ENCODE measurements at regions not wholly inside any gene's neighbourhood (a gene's known extent, or its start where the extent isn't known, plus 50 kb on each side); places are given as distances from the start of the nearest gene placed in this dataset.
A peak's percentile ranks its signal among the peaks of the same experiment; 100 is the strongest.
"Not testable (repeated sequence)": the region's sequence is repeated elsewhere in the genome, so short reads cannot be mapped to it uniquely, and the experiment has no call there.

DNA sequence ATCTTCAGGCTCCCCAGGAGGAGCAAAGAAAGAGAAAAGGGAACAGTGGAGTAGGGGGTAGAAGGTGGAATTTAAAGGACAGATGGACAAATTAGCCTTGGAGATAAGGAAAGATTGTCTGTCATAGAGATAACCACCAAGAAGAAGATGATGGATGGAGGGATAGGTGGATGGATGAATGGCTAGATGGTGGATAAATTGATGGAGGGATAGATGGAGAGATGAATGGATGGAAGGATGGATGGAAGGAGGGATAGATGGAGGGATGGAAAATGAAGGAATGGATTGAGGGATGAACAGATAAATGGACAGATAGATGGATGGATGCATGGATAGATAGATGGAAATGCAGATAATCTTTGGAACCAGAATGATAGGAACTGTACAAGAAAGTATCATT lies 102.8 kb downstream of the TNFAIP3 start:
- DNase-seq (ENCODE audit: low read depth in 2 of 2): no peak

DNA sequence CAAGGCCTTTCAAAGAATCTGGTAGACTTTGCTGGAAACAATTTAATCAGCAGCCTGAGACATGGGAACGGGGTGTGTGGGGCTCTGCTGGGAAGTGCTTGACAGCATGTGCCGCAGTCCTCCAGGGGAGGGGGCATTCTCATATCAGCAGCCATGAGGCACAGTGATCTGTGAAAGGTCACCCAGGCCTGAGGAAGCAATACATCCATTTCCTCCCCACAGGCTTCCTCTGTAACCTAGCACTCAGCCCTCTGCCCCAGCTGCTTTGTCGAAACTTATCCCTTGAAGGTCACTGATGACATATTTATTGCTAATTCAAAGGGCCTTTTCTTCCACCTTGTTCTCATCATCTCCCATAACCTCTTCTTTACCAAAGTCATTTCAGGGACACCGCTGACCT lies 103.3 kb downstream of the TNFAIP3 start:
- no peak for DNase-seq (ENCODE audit: low read depth in 2 of 2)

DNA sequence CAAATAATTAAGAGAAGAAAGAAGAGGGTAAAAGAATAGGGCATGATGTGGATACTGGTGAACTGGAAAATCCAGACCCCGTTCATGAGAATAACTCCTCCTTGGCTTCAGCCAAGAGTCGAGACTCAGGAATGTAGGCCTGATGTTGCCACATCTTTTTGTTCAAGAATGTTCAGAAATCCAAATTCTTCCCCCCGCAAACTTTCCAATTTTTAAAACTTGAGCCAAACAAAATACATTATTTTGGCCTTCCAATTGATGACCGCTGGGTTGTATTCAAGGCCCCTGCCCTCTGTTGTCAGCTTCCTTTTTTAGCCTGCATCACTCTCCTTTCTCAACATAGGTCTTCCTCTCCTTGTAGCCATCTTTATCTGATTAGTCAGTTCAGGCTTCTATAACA lies 106.1 kb downstream of the TNFAIP3 start:
- no peak for DNase-seq (ENCODE audit: low read depth in 2 of 2)

DNA sequence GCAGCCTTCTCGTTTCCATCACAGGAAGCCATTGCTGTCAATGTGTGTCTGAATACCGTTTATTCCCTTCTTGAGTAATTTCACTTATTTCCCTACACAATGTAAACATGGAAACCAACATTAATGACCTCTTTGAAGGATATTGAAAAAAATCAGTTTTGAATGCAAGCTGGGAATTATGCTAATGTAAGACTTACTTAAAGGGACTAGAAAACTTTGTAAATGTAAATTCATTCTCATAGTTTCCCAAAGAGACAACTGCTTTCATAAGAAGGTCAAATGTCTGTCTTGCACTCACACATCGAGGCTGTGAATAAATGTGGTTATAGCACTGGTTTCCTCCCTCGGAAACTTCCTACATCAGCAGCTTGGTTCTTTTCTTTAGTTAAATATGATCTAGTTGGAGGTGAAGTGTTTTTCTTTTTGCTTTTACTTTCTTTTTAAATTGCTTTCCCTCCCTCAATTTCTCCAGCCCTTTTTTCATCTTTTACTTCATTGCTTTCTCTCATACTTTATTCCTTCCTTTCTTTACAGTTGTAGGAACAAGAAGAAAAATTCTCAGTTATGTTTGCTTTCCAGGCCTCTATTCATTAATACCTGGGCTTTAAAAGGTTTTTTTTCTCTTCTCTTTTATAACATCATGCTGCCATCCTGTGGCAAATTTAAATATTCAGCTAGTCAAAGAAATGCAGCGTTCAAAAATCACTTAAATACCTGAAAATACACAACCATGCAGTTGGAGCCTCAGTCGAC lies 108.3 kb downstream of the TNFAIP3 start:
- peak in 1 of 2 donors; percentile 33 for DNase-seq (ENCODE audit: low read depth in 2 of 2)

DNA sequence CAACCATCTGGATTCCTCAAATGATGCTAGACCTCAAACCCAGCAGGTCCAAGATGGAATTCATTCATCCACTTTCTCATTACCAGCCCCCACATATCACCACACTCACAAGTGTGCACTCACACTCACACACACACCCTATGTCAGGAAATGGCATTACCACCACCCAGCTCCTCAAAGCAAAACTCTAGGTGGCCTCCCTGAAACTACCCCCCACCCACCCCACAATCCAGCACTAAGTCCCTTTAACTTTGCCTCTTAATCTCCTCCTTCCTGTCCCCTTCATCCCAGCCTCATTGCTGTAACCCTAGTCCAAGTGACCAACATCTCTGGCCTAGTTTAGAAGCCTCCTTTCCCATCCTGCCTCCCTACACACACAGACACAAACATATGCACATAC lies 109.4 kb downstream of the TNFAIP3 start:
- no peak for DNase-seq (ENCODE audit: low read depth in 2 of 2)

DNA sequence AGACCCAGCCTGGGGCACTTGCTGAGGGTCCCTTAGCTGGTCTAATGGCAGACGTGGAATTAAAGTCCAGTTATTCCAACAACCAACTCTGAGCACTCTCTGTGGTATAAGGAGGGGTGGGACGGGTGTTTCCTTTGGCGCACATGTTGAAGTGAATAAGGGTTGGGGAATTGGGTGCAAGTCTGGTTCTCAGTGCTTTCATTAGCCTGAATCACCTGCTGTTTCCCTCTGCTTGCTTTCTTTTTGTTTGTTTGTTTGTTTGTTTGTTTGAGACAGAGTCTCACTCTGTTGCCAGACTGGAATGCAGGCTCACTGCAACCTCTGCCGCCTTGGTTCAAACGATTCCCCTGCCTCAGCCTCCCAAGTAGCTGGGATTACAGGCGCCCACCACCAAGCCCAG lies 110.1 kb downstream of the TNFAIP3 start:
- DNase-seq (ENCODE audit: low read depth in 2 of 2): no peak

DNA sequence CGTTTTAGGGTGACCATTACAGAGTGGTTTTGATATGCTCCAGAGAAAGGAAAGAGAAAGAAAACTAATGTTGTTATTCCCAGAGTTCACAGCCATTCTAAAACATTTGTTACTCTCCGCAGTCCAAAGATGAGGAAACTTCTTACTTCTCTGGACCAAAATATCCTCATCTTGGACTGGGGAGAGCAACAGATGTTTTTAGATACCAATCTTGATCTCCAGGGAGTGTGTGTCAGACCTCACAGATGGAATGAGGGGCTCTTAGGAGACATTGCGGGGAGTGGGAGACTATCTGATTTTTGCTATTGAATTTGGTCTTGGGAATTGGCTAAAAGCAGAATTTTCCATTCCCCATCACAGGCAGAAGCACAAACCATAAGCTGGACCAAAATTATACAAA lies 110.8 kb downstream of the TNFAIP3 start:
- DNase-seq (ENCODE audit: low read depth in 2 of 2): no peak

DNA sequence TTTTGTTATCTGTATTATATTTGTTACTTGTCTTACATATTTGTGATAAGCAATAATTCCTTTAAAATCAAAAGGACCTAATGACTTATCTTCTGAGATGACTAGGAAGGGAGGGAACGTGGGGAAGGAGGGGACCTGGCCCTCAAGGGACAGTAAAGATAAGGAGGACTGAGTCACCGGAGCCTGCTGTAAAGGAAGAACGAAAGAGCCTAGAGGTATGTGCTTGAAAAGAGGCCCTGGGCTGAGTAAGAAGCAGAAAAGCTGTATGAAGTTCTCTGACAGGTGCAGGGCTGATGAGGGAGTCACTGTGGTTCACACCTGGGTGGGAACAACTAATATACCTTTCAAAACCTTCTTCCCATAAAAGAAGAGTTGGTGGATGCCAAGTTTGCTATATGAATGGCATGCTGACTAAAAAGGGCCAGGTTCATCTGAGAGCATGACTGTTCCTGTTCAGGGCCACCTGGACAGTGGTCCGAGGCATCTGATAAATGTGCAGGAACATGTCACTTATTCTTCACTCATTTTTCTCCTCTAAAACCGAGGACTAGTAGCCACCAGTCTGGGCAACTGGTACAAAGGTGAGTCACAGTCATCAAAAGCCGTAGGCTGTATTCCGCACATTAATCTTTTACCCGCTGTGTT lies 111.3 kb downstream of the TNFAIP3 start:
- DNase-seq (ENCODE audit: low read depth in 2 of 2): no peak

DNA sequence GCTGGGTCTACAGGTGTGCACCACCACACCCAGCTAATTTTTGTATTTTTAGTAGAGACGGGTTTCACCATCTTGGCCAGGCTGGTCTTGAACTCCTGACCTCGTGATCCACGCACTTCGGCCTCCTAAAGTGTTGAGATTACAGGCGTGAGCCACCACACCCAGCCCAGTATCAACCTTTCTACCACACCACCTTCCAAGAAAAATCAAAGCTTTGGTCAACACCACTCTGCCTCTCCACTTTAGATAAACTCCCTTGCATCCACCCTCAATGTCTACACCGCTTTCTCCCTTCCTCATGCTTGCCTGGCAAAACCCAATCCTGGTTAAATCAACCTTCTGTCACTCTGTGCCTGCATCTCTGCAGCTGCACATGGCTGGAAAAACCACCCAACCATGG lies 112.2 kb downstream of the TNFAIP3 start:
- DNase-seq (ENCODE audit: low read depth in 2 of 2): not testable (repeated sequence)

DNA sequence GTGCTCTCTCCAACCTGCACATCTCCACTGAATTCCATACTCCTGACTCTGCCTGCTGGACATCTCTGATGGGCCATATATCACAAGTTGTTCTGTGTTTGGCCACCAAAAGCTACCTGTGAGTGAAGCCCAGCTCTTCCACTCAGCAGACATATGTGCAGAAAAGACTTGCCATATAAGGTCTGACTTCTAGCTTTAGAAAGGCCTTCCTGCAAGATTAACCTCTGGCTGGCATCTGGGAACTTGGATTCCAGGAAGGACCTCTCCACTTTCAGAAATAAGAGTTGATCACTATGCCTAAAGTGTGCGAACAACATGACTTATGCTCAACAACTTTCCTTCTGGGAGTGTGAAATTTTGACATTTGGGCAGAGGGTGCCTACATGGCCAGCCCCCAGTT lies 113.7 kb downstream of the TNFAIP3 start:
- no peak for DNase-seq (ENCODE audit: low read depth in 2 of 2)

DNA sequence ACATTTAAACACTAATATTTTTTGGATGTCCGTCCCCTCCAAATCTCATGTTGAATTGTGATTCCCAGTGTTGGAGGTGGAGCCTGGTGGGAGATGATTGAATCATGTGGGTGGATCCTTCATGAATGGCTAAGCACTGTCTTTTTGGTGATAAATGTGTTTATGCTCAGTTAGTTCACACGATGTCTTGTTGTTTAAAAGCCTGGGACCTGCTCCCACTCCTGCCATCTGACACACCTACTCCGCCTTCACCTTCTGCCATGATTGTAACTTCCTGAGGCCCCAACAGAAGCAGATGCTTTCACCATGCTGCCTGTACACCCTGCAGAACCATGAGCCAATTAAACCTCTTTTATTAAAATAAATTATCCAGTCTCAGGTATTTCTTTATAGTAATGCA lies 114.7 kb downstream of the TNFAIP3 start:
- no peak for DNase-seq (ENCODE audit: low read depth in 2 of 2)

DNA sequence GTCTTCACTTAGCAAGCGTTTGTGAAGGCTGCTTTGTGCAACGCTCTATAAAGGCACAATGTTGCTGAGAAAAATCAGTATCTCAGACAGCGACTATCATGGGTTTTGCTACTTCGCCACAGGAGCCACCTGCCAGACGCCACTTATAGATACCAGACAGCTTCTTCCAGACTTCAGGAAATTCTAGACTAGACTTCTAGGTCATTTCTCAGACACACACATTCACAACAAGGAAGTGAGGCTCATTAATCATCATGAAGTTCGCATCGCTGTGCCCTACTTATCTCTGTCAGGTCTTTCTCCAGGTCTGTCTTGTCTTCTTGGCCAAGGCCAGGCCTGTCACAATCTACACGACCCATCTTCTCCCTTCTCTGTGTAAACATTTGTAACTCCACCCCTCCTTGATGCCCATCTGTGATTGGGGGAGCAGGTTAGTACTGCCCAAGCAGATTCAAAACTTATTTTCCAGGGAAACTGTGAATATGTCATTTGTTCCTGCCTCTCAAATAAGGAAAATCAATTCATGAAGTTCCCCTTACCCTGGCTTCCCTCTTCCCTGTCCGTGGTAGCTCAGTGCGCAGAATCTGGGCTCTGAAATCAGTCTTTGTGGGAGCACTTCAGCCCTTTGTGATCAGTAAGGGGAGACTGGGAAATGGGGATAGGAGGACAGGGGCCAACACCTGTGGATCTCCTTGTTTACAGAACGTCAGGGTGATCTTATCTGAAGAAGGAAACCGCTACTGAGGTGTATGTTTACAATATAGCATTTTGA lies 115.5 kb downstream of the TNFAIP3 start:
- no peak for DNase-seq (ENCODE audit: low read depth in 2 of 2)

DNA sequence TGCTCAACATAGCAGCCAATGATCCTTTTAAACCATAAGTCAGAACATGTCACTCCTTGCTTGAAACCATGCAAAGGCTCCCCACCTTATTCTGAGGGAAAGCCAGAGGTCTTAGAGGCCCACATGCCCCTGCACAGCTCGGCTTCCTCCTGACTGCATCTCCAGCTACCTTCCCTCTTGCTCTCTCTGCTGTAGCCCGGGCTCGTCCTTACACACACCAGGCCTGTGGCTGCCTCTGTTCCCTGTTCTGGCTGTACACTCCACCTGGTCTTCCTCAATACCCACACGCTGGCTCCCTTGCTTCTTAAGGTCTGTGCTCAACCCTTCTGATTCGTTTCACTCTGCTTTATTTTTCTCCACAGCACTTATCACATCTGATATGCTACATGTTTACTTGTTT lies 116.2 kb downstream of the TNFAIP3 start:
- DNase-seq (ENCODE audit: low read depth in 2 of 2): no peak

DNA sequence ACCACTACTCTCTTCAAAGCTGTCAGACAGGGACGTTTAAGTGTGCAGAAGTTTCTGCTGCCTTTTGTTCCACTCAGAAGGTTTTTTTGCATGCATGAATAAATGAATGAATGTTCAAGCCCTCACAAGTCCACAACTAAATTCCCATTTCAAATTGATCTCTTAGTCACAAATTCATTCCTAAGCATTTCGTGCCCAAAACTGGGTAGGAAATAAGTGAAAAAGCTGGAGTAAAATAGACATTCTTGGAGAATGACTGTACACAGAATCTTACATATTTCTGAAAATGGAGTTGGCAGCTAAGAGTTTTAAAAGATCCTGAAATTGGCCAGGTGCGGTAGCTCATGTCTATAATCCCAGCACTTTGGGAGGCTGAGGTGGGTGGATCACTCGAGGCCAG lies 117.6 kb downstream of the PERP start:
- no peak for DNase-seq (ENCODE audit: low read depth in 2 of 2)

DNA sequence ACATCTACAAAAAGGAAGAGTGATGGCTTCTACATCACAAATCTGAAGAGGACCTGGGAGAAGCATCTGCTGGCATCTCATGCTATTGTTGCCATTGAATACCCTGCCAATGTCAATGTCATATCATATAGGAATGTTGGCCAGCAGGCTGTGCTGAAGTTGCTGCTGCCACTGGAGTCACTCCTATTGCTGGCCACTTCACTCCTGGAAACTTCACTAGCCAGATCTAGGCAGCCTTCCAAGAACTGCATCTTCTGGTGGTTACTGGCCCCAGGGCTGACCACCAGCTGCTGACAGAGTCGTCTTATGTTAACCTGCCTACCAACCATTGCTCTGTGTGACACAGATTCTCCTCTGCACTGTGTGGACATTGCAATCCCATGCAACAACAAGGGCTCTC lies 111.8 kb downstream of the PERP start:
- no peak for DNase-seq (ENCODE audit: low read depth in 2 of 2)

DNA sequence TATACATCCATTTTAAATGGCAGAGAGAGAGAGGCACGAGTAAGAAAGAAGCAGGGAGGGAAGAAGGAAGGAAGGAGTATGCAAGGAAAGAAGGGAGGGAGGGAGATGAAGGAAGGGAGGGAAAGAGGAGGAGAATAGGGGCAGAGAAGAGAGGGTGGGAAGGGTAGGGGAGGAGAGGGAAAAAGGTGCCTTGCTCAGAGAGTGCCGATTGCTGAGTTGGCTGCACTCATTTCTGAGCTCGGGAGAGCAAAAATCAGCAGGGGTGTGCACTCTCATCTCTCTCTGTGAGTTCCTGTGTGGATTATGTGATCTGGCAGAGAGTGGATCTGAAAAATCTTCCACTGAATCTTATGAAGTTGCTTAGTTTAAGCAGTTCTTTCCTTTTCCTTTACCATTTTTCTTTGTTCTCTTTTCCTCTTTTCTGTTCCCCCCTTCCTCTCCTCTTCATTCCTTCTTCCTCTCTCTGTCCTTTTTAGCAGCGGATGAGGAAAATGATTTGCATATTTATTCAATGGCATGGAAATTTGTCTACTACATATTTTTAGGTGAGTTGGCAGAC lies 108.7 kb downstream of the PERP start:
- no peak for DNase-seq (ENCODE audit: low read depth in 2 of 2)

DNA sequence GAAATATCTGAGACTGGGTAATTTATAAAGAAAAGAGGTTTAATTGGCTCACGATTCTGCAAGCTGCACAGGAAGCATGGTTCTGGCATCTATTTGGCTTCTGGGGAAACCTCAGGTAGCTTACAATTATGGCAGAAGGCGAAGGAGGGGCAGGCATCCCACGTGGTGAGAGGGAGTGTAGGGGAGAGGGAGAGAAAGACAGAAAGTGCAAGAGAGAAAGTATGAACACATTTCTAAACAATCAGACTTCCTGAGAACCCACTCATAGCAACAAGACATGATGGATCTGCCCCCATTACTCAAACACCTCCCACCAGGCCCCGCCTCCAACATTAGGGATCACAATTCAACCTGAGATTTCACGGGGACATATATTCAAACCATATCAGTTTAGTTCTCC lies 107.4 kb downstream of the PERP start:
- no peak for DNase-seq (ENCODE audit: low read depth in 2 of 2)

DNA sequence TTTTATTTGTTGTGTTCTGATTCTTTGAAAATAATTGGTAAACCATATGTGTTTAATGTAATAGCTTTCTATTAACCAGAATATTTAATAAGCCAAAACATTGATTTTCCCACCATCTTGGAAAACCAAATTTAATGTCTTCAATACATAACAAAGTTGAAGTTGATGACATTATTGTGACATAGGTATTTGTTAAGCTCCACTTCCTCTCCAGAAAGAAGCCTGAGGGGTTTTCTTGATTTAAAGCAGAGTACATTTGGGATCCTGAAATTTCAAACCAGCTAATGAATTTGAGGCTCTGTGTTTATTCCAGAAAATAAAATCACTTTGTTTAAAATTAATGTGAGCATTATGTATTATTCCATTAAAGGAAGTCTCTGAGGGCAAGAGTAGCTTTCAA lies 106.3 kb downstream of the PERP start:
- no peak for DNase-seq (ENCODE audit: low read depth in 2 of 2)

DNA sequence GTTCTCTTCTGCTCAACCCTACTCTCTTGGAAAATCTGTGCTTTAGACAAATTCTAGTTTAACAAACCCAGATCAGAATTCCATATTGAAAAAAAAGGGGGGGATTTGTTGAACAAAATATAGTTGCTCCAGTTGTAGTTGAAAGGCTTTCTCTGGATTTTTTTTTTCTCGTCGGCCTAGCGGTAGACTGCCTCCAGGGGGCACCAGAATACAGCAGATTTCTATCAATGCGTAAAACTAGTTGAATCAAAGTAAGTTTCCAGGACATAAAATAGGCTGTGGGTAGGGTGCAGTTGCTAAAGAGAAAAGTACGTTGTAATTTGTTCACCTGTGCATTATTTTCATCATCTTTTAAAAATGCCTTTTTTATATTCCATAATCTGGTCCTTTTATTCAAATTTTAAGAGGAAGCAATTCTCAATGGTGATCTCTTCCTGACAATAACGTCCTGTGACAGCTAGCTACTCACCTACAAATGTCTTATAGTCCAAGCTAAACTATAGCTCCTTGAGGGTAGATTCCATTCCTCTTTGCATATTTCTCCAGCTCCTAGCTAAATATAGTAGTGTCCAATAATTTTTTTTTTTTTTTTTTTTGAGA lies 105.4 kb downstream of the PERP start:
- peak; percentile 30 to 36 for DNase-seq (ENCODE audit: low read depth in 2 of 2)

DNA sequence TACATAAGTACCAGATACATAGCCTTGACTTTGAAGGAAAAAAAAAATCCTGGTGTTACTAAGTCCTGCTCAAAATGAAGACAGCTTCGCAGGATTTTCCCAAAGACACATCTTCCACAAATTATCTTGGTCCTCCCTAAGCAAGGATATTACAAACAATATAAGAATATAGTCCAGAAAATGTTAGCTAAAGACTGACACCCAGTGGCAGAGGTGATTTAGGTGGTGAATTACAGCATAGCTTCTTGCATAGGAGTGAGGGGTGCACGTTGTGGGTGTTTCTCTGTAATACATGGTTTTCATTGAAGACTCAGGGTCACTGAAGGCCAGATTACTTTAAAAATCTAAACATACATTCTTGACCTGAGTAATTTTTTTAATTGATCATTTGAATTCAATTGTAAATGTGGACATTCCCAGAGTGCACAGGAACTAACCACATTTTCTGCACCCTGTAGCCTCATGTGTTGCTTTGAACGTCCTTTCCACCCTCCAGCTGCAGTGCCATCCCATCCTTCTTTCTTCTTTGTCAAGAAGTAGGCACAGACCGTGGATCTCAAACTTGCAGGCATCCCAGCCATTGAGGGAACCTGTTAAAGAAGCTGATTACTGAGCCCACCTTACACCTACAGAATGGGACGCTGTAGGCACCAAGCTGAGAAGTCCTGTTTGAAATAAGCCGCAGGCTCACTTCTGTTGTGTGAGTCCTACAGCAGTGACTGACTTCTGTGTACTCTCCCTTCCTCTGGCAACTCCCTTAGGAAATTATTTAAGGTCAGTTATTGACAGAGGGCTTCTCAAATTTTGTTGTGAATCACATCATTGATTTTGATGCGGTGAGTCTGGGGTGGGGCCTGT lies 102.6 kb downstream of the PERP start:
- DNase-seq (ENCODE audit: low read depth in 2 of 2): no peak

DNA sequence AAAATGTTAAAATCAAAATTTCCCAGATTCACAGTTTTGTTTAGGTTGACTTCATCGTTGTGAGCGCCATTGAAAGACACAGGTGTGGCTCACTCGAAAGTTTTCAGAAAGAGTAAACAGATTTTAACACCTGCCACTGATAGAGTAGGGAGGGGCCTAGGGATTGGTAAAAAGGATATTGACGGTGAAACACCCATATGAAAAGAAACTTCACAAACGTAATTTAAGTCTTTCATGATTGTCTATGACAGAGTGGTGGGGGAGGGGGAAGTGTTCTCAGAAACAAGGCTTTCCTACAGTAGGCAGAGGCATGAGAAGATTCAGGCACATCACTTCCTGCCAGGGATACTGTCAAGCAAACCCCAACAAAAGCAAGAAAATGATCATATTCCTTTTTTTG lies 101.4 kb downstream of the PERP start:
- no peak for DNase-seq (ENCODE audit: low read depth in 2 of 2)

Measured in activated CD8-positive, alpha-beta memory T cell treated with anti-CD3 and anti-CD28 coated beads for 4 hours (primary cell).